ENCODE measurements at regions not wholly inside any gene's neighbourhood (a gene's known extent, or its start where the extent isn't known, plus 50 kb on each side); places are given as distances from the start of the nearest gene placed in this dataset.
"Not testable (repeated sequence)": the region's sequence is repeated elsewhere in the genome, so short reads cannot be mapped to it uniquely, and the experiment has no call there.

GRCh38 chr21:36247316-36248010, 72.5 kb upstream of the MORC3 start:
- no peak for DNase-seq

DNA sequence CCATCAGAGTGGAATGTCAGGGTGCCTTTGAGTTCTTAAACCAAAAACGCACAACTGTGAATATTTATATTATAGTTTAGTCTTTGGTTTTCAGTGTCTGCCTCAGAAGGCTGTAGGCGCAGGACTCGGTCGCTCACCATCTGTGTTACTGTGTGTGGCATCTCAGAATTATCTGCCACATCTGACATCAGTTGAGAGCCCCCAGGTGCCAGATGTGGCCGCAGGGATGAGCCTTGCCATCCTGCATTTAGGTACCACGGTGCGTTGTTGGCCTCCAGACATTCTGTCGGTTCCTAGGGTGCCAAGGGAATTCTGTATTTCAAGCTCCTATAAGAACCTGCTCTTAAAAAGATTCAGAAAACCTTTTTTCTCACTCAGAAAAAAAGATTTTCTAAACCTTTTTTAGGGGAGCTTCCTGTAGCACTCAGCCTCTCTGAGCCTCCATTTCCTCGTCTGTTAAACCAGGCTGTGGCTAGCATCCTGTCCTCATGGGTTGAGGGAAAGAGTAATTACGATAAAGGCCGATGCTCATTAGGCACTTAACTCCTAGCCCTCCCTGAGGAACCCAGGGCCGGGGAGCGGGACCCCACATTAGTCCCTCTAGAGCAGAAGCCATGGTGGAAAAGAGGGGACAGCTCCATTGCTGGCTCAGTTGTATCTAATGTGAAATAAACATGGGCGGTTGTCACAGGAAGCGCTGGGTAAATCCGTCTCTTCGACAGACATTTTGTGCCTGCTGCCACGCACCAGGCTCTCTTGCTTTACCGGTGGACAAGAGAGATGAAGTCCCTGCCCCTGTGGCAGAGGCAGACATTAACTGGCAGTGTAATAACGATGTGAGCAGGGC, 70.2 kb upstream of the MORC3 start:
- DNase-seq = no peak

GRCh38 chr21:36250423-36251075, 69.4 kb upstream of the MORC3 start:
- DNase-seq = no peak

DNA sequence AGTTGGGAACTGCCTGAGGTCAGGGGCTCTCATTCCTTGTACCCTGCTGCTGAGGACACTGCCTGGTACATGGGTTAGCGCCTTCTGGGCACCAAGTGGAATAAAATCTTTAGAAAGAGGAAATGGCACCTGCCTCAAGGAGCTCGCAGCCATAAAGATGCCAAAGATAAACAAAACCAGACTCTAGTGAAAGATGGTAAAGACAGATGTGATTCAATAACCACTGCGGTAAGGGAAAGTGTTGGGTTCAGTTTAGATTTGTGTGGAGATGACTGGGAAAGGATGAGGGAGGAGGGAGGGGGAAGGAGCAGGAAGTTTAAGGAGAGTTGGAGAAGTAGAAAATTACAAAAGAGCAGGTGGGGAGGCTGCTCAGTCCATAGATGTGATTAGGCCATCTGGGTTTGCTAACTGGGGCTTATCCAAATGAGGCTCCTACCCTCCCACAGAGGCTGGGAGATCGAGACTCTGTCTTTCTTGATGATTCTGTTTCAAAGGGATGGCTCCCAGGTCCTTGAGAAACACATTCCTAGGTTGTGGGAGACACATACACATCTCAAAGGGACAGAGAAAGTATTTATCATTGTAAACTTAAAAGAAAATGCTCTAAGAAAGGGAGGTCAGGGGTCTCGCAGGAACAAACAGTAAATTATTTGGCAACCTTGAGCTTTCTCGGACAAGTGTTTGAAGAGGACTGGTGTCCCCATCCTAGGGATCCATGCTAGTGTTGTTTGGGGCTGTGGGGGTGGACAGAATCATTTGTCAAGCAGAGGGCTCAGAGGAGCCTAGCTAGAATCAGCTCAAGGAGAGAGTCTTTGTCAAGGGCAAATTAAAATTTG, 65.7 kb upstream of the MORC3 start:
- DNase-seq = no peak

DNA sequence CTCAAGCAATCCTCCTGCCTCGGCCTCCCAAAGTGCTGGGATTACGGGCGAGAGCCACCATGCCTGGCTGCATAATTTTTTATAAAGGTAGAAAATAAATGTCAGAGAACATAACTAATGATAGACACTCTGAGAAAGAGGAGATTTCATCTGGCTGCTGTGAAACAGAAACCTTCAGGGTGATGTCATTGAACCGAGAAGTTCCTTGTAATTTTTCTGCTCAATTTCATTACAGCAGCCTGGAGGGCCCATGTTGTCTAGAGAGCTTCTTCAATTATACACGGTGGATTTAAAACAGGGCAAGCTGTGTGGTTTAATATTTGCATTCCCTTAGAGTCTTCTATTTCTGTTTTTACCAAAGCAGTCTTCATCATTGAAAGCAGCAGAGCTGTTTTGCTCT, 64.3 kb upstream of the MORC3 start:
- DNase-seq = no peak

GRCh38 chr21:36257657-36258056, 62.3 kb upstream of the MORC3 start:
- DNase-seq = no peak

GRCh38 chr21:36260030-36260787, 59.8 kb upstream of the MORC3 start:
- DNase-seq = peak; percentile 81

GRCh38 chr21:36260802-36261201, 59.2 kb upstream of the MORC3 start:
- no peak for DNase-seq

DNA sequence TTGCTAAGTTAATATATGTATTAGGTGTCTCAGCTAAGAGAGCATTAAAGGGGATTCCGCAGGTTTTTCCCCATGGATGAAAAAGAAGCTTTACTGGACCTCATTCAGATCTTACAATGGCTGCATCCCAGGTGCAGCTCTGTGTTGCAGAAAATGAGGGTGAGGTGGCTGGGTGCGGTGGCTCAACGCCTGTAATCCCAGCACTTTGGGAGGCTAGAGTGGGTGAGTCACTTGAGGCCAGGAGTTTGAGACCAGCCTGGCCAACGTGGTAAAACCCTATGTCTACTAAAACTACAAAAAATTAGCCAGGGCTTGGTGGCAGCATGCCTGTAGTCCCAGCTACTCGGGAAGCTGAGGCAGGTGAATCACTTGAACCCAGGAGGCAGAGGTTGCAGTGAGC, 58.5 kb upstream of the MORC3 start:
- DNase-seq = no peak

DNA sequence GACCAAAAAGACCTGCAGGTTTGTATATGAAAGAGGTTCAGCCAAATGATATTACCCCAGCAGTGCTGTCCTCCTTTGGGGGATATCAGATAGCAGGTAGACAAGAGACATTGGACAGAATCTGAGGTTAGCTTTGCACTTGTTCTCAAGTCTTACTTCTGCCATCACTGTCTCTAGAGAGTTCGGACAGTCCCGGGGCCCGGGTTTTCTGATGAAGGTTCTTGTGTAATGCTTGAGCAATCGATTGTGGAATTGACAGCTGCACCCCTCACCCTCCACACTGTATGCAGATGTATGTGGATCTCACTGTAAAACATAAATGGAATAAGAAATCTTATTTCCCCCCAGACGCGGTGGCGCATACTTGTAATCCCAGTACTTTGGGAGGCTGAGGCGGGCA, 56.2 kb upstream of the MORC3 start:
- no peak for DNase-seq

DNA sequence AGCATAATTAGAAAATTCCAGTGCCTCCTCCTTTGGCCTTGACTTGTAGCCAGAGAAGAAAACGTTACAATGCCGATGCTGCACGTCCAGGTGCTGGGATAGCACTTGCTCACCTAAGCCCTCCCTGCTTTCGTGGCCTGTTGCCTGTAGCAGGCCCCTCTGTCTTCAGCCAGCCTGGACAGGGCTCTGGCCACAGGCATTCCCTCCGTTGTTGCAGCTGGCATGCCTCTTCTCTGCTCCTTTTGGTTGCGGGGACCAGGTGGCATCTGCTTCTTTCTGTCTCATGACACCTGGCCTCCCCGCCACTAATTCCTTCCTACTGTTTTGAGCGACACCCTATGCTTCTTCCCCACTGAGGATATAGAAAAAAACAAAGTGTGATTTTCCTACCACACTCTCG, 54.6 kb upstream of the MORC3 start:
- DNase-seq = no peak

DNA sequence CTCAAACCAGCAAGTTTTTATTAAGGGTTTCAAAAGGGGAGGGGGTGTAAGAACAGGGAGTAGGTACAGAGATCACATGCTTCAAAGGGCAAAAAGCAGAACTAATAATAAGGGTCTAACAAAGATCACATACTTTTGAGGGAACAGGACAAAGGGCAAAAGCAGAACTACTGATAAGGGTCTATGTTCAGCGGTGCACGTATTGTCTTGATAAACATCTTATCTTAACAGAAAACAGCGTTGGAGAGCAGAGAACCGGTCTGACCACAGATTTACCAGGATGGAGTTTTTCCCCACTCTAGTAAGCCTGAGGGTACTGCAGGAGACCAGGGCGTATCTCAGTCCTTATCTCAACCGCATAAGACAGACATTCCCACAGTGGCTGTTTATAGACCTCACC, 52.2 kb upstream of the MORC3 start:
- DNase-seq = not testable (repeated sequence)

- DNase-seq = not testable (repeated sequence)
Observed at GRCh38 chr21:36268264-36268663, 51.7 kb upstream of the MORC3 start.
